ENCODE measurements at regions not wholly inside any gene's neighbourhood (a gene's known extent, or its start where the extent isn't known, plus 50 kb on each side); places are given as distances from the start of the nearest gene placed in this dataset.

DNA sequence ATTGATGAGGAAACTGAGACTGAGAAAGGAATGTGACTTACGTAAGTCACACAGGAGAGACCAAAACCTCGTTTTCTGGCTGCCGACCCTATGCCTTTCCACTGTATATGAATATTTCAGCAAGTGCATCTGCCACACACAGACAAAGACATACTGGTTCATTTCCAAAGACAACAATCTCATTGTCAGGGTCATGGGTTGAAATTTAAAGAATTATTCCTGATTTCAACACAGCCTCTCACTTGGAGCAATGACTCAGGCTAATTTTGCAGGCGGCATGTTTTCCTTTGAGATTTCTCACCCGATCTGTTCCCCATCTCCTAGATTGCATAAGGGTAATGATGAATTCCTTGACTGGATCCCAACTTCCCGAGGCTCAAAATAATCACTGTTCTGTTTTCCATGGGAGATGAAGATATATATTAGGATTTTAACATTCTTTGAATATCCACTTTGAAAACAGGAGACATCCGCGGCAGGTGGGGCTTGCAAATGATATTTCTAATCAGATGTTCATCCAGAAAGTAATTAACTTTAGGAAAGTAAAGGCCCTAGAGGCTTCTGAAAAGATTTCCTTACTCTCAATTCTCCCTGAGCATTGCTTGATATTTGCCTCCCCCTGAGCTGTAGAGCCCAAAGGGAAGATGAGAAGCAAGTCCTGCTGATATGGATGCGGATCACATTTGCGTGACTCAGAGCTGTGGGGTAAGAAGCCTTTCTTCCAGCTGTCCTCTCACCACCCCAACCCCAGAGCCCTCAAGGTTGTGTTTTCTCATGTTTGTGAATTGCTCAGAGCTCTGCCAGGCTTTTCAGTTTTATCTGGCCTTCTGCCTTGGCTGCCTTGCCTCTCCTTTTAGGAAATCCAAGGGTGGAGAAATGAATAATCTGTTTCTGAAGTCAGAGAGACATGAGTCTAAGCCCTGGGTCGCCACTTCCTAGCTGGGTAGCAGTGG, 361.1 kb upstream of the BOD1L1 start:
- H2AFZ ChIP-seq (ENCODE audit: low read length) = no peak overlapping the region
- no peak for TF ChIP-seq CTCF (conservative IDR thresholded peaks at IDR 0.05)

More for the DNA sequence above, 361.1 kb upstream of the BOD1L1 start:
- Histone ChIP-seq H3K9me3 (ENCODE audit: control insufficient read depth, low read depth, low read length) (no peaks in the 10 kb centered on the region), H4K8ac (replicated peaks; ENCODE audit: insufficient read length, low read depth, low read length) (no peak overlapping the region), H3K27me3 (ENCODE audit: insufficient read depth, low read length) (no peaks in the 10 kb centered on the region), H2AK5ac (ENCODE audit: insufficient read length, low read length) (no peak overlapping the region), H3K18ac (ENCODE audit: insufficient read length, low read depth, low read length) (no peak overlapping the region), H3K23me2 (ENCODE audit: insufficient read length, low read depth, low read length, poor library complexity, severe bottlenecking) (no peaks in the 10 kb centered on the region), H3K9ac (ENCODE audit: extremely low read depth, insufficient read length, low read length) (no peak overlapping the region), H4K91ac (ENCODE audit: insufficient read length, low read depth, low read length) (no peak overlapping the region), H3K27ac (ENCODE audit: insufficient read length, low read depth, low read length) (no peak overlapping the region), H3K4me1 (ENCODE audit: insufficient read depth, low read length) (no peaks in the 10 kb centered on the region), H3K56ac (ENCODE audit: insufficient read length, low read depth, low read length) (no peak overlapping the region), H3K23ac (ENCODE audit: insufficient read length, low read depth, low read length) (no peak overlapping the region), H2BK120ac (ENCODE audit: low read depth, low read length, poor library complexity, severe bottlenecking) (no peak overlapping the region), H3K14ac (ENCODE audit: insufficient read depth, low read length) (no peak overlapping the region), H3K79me2 (ENCODE audit: insufficient read depth, low read length) (no peaks in the 10 kb centered on the region), H4K5ac (ENCODE audit: insufficient read length, low read depth, low read length) (no peak overlapping the region), H3T11ph (ENCODE audit: low read length) (no peak overlapping the region), H4K20me1 (ENCODE audit: control insufficient read depth, insufficient read depth, insufficient read length) (no peaks in the 10 kb centered on the region), H3K4me2 (ENCODE audit: insufficient read depth, insufficient read length, low read length) (no peak overlapping the region), H2BK20ac (ENCODE audit: low read depth, low read length, poor library complexity, severe bottlenecking) (no peak overlapping the region), H2BK12ac (ENCODE audit: insufficient read length, low read depth, low read length) (no peak overlapping the region), H2BK5ac (ENCODE audit: insufficient read length, low read length) (no peak overlapping the region), H2BK15ac (ENCODE audit: low read depth, low read length) (no peak overlapping the region), H3K4ac (ENCODE audit: low read depth, low read length) (no peak overlapping the region), H3K79me1 (ENCODE audit: insufficient read depth, low read depth, low read length, poor library complexity, severe bottlenecking) (no peaks in the 10 kb centered on the region)
- H3K36me3 Mint-ChIP-seq (ENCODE audit: insufficient read depth in 1 of 3, low read depth in 3 of 3) = no peaks in the 10 kb centered on the region
- no CpG with 5 or more reads among the region's 11 CpGs for WGBS (ENCODE audit: extremely low coverage, insufficient read length, low lambda C conversion rate)
- H3K4me3 Mint-ChIP-seq = no peak overlapping the region
- H3K27ac Mint-ChIP-seq = no peak overlapping the region; a peak in 1 of 7 replicates
- H3K9me3 Mint-ChIP-seq = no peaks in the 10 kb centered on the region
- DNase-seq = no peak
- peaks cover 6 to 7% of the 10 kb centered on the region in 2 experiments for H3K4me1 Mint-ChIP-seq
- H3K27me3 Mint-ChIP-seq (ENCODE audit: low read depth) = no peaks in the 10 kb centered on the region

Data from H9 (cell line).